GM12891 (cell line): ENCODE measurements at regions not wholly inside any gene's neighbourhood (a gene's known extent, or its start where the extent isn't known, plus 50 kb on each side); places are given as distances from the start of the nearest gene placed in this dataset.
"Not testable (repeated sequence)": the region's sequence is repeated elsewhere in the genome, so short reads cannot be mapped to it uniquely, and the experiment has no call there.

Experiments
- DNase-seq: peaks from one replicate; pipeline ENCODE4 v3.0.0; 2011; ENCODE audit warnings: low spot score; ENCODE audit not compliant: insufficient read length
- FAIRE-seq: peaks from 2 replicates; lab custom pipeline; 2011; peaks lifted over from hg19 to GRCh38; lab: Jason Lieb, UNC
- PAX5 ChIP-seq: IDR thresholded peaks from 2 replicates; pipeline ENCODE4 v1.6.1; 2011; ENCODE audit warnings: low read length, moderate library complexity, mild to moderate bottlenecking; ENCODE audit not compliant: insufficient read depth, severe bottlenecking
- POLR2A ChIP-seq: IDR thresholded peaks from 2 replicates; pipeline ENCODE4 v1.6.1; 2011; ENCODE audit warnings: low read depth, low read length, control low read depth
- POLR2AphosphoS5 ChIP-seq: IDR thresholded peaks from 2 replicates; pipeline ENCODE4 v1.6.1; 2011; ENCODE audit warnings: low read depth, low read length, control low read depth
- POU2F2 ChIP-seq: IDR thresholded peaks from 2 replicates; pipeline ENCODE4 v1.6.1; 2011; ENCODE audit warnings: low read depth, mild to moderate bottlenecking, control low read depth, low read length, moderate library complexity
- SPI1 ChIP-seq: IDR thresholded peaks from 2 replicates; pipeline ENCODE4 v1.6.1; 2011; ENCODE audit warnings: low read depth, low read length, control low read depth
- TAF1 ChIP-seq: IDR thresholded peaks from 2 replicates; pipeline ENCODE4 v1.6.1; 2011; ENCODE audit warnings: low read depth, low read length, control low read depth

- FAIRE-seq, result no peak
- TF ChIP-seq POLR2AphosphoS5 (no peak), PAX5 (no peak), POU2F2 (no peak), POLR2A (no peak), TAF1 (no peak), SPI1 (no peak)
Measured at GRCh38 chr1:91605566-91605965, 104.9 kb downstream of the CDC7 start.

GRCh38 chr1:91606546-91607078 is 106.0 kb downstream of the CDC7 start:
- FAIRE-seq, result no peak
- no peak for DNase-seq
- no peak for TF ChIP-seq POU2F2
- no peak for TF ChIP-seq POLR2AphosphoS5
- no peak for TF ChIP-seq SPI1
- no peak for TF ChIP-seq PAX5
- no peak for TF ChIP-seq TAF1
- no peak for TF ChIP-seq POLR2A

More at GRCh38 chr1:91605566-91605965, 104.9 kb downstream of the CDC7 start:
- DNase-seq, result no peak

- not testable (repeated sequence) for DNase-seq, FAIRE-seq
Measured at GRCh38 chr1:91607686-91608085, 107.0 kb downstream of the CDC7 start.

- DNase-seq (no peak), FAIRE-seq (no peak)
- no peak for TF ChIP-seq PAX5
- TF ChIP-seq SPI1, result no peak
- TF ChIP-seq TAF1, result no peak
- no peak for TF ChIP-seq POLR2AphosphoS5
- no peak for TF ChIP-seq POU2F2
- TF ChIP-seq POLR2A, result no peak
Measured at GRCh38 chr1:91608876-91609275, 108.2 kb downstream of the CDC7 start.

- FAIRE-seq, result no peak
- TF ChIP-seq SPI1, result no peak
- TF ChIP-seq POU2F2, result no peak
- no peak for TF ChIP-seq POLR2AphosphoS5
- TF ChIP-seq TAF1, result no peak
- no peak for TF ChIP-seq POLR2A
- no peak for TF ChIP-seq PAX5
- no peak for DNase-seq
Measured at GRCh38 chr1:91609551-91609950, 108.9 kb downstream of the CDC7 start.

GRCh38 chr1:91610102-91610501 is 109.5 kb downstream of the CDC7 start:
- no peak for DNase-seq
- TF ChIP-seq TAF1, result no peak
- no peak for TF ChIP-seq POLR2AphosphoS5
- TF ChIP-seq POLR2A, result no peak
- no peak for TF ChIP-seq PAX5
- no peak for TF ChIP-seq POU2F2
- TF ChIP-seq SPI1, result no peak

GRCh38 chr1:91610789-91611188 is 110.1 kb downstream of the CDC7 start:
- no peak for DNase-seq
- TF ChIP-seq POLR2AphosphoS5 (no peak), POU2F2 (no peak), TAF1 (no peak), POLR2A (no peak)
- no peak for FAIRE-seq

More at GRCh38 chr1:91610102-91610501, 109.5 kb downstream of the CDC7 start:
- FAIRE-seq, result no peak

GRCh38 chr1:91611483-91611917 is 110.8 kb downstream of the CDC7 start:
- no peak for DNase-seq
- TF ChIP-seq POLR2AphosphoS5, result no peak
- TF ChIP-seq SPI1, result no peak
- FAIRE-seq, result no peak

GRCh38 chr1:91613595-91613994 is 112.9 kb downstream of the CDC7 start:
- TF ChIP-seq TAF1, result no peak
- TF ChIP-seq SPI1, result no peak
- TF ChIP-seq PAX5, result no peak
- no peak for TF ChIP-seq POLR2A
- no peak for TF ChIP-seq POU2F2
- no peak for TF ChIP-seq POLR2AphosphoS5
- FAIRE-seq, result no peak
- no peak for DNase-seq

- TF ChIP-seq TAF1 (no peak), POLR2AphosphoS5 (no peak), PAX5 (no peak), SPI1 (no peak), POU2F2 (no peak), POLR2A (no peak)
- no peak for FAIRE-seq
- DNase-seq, result no peak
Measured at GRCh38 chr1:91616712-91617111, 116.1 kb downstream of the CDC7 start.
